H9 (cell line): ENCODE measurements at regions not wholly inside any gene's neighbourhood (a gene's known extent, or its start where the extent isn't known, plus 50 kb on each side); places are given as distances from the start of the nearest gene placed in this dataset.

ENCODE experiments used
- DNase-seq: peaks from one replicate; pipeline ENCODE4 v3.0.0-alpha.2; 2017
- H2AFZ ChIP-seq: one replicate; pipeline ENCODE4 v1.6.1; 2013; ENCODE audit warnings: mild to moderate bottlenecking, low read length, control low read depth, moderate library complexity
- H2AK5ac ChIP-seq: 2 replicates; pipeline ENCODE4 v1.6.1; 2013; ENCODE audit warnings: low read length, control low read depth, mixed read lengths; ENCODE audit not compliant: insufficient read length
- H2BK120ac ChIP-seq: one replicate; pipeline ENCODE4 v1.6.1; 2013; ENCODE audit warnings: low read depth, mild to moderate bottlenecking, low read length, control low read depth, inconsistent platforms; ENCODE audit not compliant: poor library complexity, severe bottlenecking
- H2BK12ac ChIP-seq: 2 replicates; pipeline ENCODE4 v1.6.1; 2013; ENCODE audit warnings: low read length, control low read depth, mixed read lengths, low read depth; ENCODE audit not compliant: insufficient read length
- H2BK15ac ChIP-seq: 2 replicates; pipeline ENCODE4 v1.6.1; 2013; ENCODE audit warnings: low read depth, low read length, control low read depth
- H2BK20ac ChIP-seq: one replicate; pipeline ENCODE4 v1.6.1; 2013; ENCODE audit warnings: low read depth, mild to moderate bottlenecking, low read length, control low read depth, inconsistent platforms; ENCODE audit not compliant: poor library complexity, severe bottlenecking
- H2BK5ac ChIP-seq: 2 replicates; pipeline ENCODE4 v1.6.1; 2013; ENCODE audit warnings: low read length, control low read depth, mixed read lengths; ENCODE audit not compliant: insufficient read length
- H3K14ac ChIP-seq: 2 replicates; pipeline ENCODE4 v1.6.1; 2013; ENCODE audit warnings: low read length, control low read depth; ENCODE audit not compliant: insufficient read depth
- H3K18ac ChIP-seq: 2 replicates; pipeline ENCODE4 v1.6.1; 2013; ENCODE audit warnings: low read depth, mild to moderate bottlenecking, mixed read lengths, low read length, control low read depth; ENCODE audit not compliant: insufficient read length
- H3K23ac ChIP-seq: 2 replicates; pipeline ENCODE4 v1.6.1; 2013; ENCODE audit warnings: low read length, control low read depth, mixed read lengths, low read depth; ENCODE audit not compliant: insufficient read length
- H3K23me2 ChIP-seq: 2 replicates; pipeline ENCODE4 v1.6.1; 2013; ENCODE audit warnings: low read depth, mild to moderate bottlenecking, mixed read lengths, low read length, control low read depth; ENCODE audit not compliant: insufficient read length, poor library complexity, severe bottlenecking
- H3K27ac ChIP-seq: 2 replicates; pipeline ENCODE4 v1.5.1; 2013; ENCODE audit warnings: low read length, control low read depth, mixed read lengths, low read depth; ENCODE audit not compliant: insufficient read length
- H3K27me3 ChIP-seq: 2 replicates; pipeline ENCODE4 v1.6.1; 2013; ENCODE audit warnings: low read length, control low read depth, inconsistent platforms; ENCODE audit not compliant: insufficient read depth
- H3K4ac ChIP-seq: 2 replicates; pipeline ENCODE4 v1.6.1; 2013; ENCODE audit warnings: low read depth, mild to moderate bottlenecking, control low read depth, inconsistent platforms, low read length, moderate library complexity
- H3K4me1 ChIP-seq: 2 replicates; pipeline ENCODE4 v1.6.1; 2013; ENCODE audit warnings: low read length, control low read depth, inconsistent platforms; ENCODE audit not compliant: insufficient read depth
- H3K4me2 ChIP-seq: 2 replicates; pipeline ENCODE4 v1.6.1; 2013; ENCODE audit warnings: low read length, control low read depth, mixed read lengths; ENCODE audit not compliant: insufficient read length, insufficient read depth
- H3K56ac ChIP-seq: 2 replicates; pipeline ENCODE4 v1.6.1; 2013; ENCODE audit warnings: low read depth, mild to moderate bottlenecking, mixed read lengths, low read length, control low read depth; ENCODE audit not compliant: insufficient read length
- H3K79me1 ChIP-seq: 2 replicates; pipeline ENCODE4 v1.6.1; 2013; ENCODE audit warnings: low read depth, mild to moderate bottlenecking, moderate library complexity, low read length, control low read depth, inconsistent platforms; ENCODE audit not compliant: insufficient read depth, poor library complexity, severe bottlenecking
- H3K79me2 ChIP-seq: 2 replicates; pipeline ENCODE4 v1.6.1; 2013; ENCODE audit warnings: low read length, control low read depth, inconsistent platforms; ENCODE audit not compliant: insufficient read depth
- H3K9ac ChIP-seq: 2 replicates; pipeline ENCODE4 v1.6.1; 2013; ENCODE audit warnings: low read length, control low read depth, mixed read lengths; ENCODE audit not compliant: insufficient read length; ENCODE audit errors: extremely low read depth
- H3K9me3 ChIP-seq: one replicate; pipeline ENCODE4 v1.6.1; 2013; ENCODE audit warnings: low read depth, low read length, inconsistent platforms; ENCODE audit not compliant: control insufficient read depth
- H3T11ph ChIP-seq: one replicate; pipeline ENCODE4 v1.6.1; 2013; ENCODE audit warnings: mild to moderate bottlenecking, low read length, control low read depth, inconsistent platforms
- H4K20me1 ChIP-seq: one replicate; pipeline ENCODE4 v1.6.1; 2013; ENCODE audit not compliant: control insufficient read depth, insufficient read length, insufficient read depth
- H4K5ac ChIP-seq: 2 replicates; pipeline ENCODE4 v1.6.1; 2013; ENCODE audit warnings: low read depth, mild to moderate bottlenecking, mixed read lengths, low read length, control low read depth; ENCODE audit not compliant: insufficient read length
- H4K8ac ChIP-seq: replicated peaks from 2 replicates; pipeline ENCODE4 v1.6.1; 2013; ENCODE audit warnings: low read length, control low read depth, mixed read lengths, low read depth; ENCODE audit not compliant: insufficient read length
- H4K91ac ChIP-seq: 2 replicates; pipeline ENCODE4 v1.6.1; 2013; ENCODE audit warnings: low read depth, mild to moderate bottlenecking, moderate library complexity, mixed read lengths, low read length, control low read depth; ENCODE audit not compliant: insufficient read length
- H3K27ac Mint-ChIP-seq, 3 experiments: 2 replicates in 2 of 3; 3 replicates in 1 of 3; pipeline ENCODE4 v1.8.0; 2020 to 2021; ENCODE audit warnings: mixed read lengths in 3 of 3, mild to moderate bottlenecking in 1 of 3, moderate library complexity in 1 of 3
- H3K27me3 Mint-ChIP-seq: 2 replicates; pipeline ENCODE4 v1.8.0; 2021; ENCODE audit warnings: low read depth, mild to moderate bottlenecking, moderate library complexity, mixed read lengths
- H3K36me3 Mint-ChIP-seq, 3 experiments: 2 replicates in 2 of 3; 3 replicates in 1 of 3; pipeline ENCODE4 v1.8.0; 2020 to 2021; ENCODE audit warnings: low read depth in 3 of 3, mixed read lengths in 3 of 3; ENCODE audit not compliant: insufficient read depth in 1 of 3
- H3K4me1 Mint-ChIP-seq, 2 experiments: 2 replicates each; pipeline ENCODE4 v1.8.0; 2020; ENCODE audit warnings: mixed read lengths in 2 of 2
- H3K4me3 Mint-ChIP-seq, 2 experiments: 2 replicates in 1 of 2; 3 replicates in 1 of 2; pipeline ENCODE4 v1.8.0; 2020 to 2021; ENCODE audit warnings: mild to moderate bottlenecking in 2 of 2, mixed read lengths in 2 of 2, moderate library complexity in 1 of 2
- H3K9me3 Mint-ChIP-seq, 2 experiments: 2 replicates in 1 of 2; 3 replicates in 1 of 2; pipeline ENCODE4 v1.8.0; 2020; ENCODE audit warnings: mild to moderate bottlenecking in 2 of 2, mixed read lengths in 2 of 2, moderate library complexity in 1 of 2
- WGBS: extraction: QIAGEN DNeasy Blood & Tissue Kit; methylation state at CpG from one replicate; pipeline ENCODE4 v1.1.7; 2013; ENCODE audit warnings: missing lambda C conversion rate, low lambda C conversion rate, mixed read lengths; ENCODE audit not compliant: insufficient read length; ENCODE audit errors: extremely low coverage; 5-methylcytosine and 5-hydroxymethylcytosine counted together
- TF ChIP-seq, protein P1 (sequence below): fragments of 200-600 bp; sonication (generic); conservative IDR thresholded peaks from 3 replicates; pipeline ENCODE4 v1.8.0; 2021; ENCODE audit warnings: antibody characterized with exemption, mild to moderate bottlenecking

DNA sequence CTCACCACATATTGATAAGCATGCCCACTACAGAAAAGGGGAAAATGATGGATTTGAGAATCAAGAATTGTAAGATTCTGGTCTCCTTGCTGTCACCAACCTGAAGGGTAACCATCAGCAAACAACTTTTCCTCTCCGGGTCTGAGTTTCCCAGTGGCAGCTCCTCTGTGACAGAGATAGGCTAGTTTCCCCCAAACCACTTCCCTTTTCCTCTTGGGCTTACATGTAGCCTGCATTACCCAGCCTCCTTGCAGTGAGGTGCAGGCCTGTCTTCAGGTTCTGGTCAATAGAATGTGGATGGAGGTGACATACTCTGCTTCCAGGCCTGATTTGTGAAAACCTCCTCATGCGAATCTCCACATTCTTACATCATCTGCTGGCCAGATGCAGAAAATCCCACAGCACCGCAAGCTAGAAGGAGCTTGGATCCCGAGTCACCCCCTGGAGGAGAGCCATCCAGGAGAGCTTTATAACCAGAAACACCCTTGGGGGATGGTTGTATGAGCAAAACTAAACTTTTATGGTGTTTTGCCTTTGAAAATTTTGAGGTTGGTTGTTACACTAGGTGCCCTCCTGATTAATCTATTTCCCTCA is 206.1 kb downstream of the RGS3 start:
- Histone ChIP-seq H3K18ac (no peak overlapping the region), H3K56ac (no peak overlapping the region), H3K9ac (no peak overlapping the region), H3K4ac (no peak overlapping the region), H4K8ac (no peak overlapping the region), H3K9me3 (no peaks in the 10 kb centered on the region), H3K27ac (no peak overlapping the region), H3K14ac (no peak overlapping the region), H2AK5ac (no peak overlapping the region), H2BK20ac (no peak overlapping the region), H3K79me1 (no peaks in the 10 kb centered on the region), H3K4me2 (no peak overlapping the region), H4K5ac (no peak overlapping the region), H3K4me1 (no peaks in the 10 kb centered on the region; the same call in 1 of the 2 replicates), H3K79me2 (no peaks in the 10 kb centered on the region), H3K23ac (no peak overlapping the region), H3K27me3 (no peaks in the 10 kb centered on the region), H2BK12ac (no peak overlapping the region), H4K20me1 (no peaks in the 10 kb centered on the region), H4K91ac (no peak overlapping the region), H2AFZ (no peak overlapping the region), H3T11ph (no peak overlapping the region), H2BK120ac (no peak overlapping the region), H2BK15ac (no peak overlapping the region), H3K23me2 (no peaks in the 10 kb centered on the region), H2BK5ac (no peak overlapping the region)
- Mint-ChIP-seq H3K4me3 (no peak overlapping the region), H3K36me3 (no peaks in the 10 kb centered on the region), H3K27me3 (no peaks in the 10 kb centered on the region; the same call in 1 of the 2 replicates), H3K9me3 (no peaks in the 10 kb centered on the region; a peak in 2 of 5 replicates), H3K4me1 (peaks cover 0 to 2% of the 10 kb centered on the region in 2 experiments; a peak in 1 of 4 replicates), H3K27ac (no peak overlapping the region)
- WGBS, result no CpG with 5 or more reads among the region's 4 CpGs
- TF ChIP-seq, protein P1, sequence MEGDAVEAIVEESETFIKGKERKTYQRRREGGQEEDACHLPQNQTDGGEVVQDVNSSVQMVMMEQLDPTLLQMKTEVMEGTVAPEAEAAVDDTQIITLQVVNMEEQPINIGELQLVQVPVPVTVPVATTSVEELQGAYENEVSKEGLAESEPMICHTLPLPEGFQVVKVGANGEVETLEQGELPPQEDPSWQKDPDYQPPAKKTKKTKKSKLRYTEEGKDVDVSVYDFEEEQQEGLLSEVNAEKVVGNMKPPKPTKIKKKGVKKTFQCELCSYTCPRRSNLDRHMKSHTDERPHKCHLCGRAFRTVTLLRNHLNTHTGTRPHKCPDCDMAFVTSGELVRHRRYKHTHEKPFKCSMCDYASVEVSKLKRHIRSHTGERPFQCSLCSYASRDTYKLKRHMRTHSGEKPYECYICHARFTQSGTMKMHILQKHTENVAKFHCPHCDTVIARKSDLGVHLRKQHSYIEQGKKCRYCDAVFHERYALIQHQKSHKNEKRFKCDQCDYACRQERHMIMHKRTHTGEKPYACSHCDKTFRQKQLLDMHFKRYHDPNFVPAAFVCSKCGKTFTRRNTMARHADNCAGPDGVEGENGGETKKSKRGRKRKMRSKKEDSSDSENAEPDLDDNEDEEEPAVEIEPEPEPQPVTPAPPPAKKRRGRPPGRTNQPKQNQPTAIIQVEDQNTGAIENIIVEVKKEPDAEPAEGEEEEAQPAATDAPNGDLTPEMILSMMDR, result no peak
- no peak for DNase-seq
